Spleen (tissue), 7 donors: ENCODE measurements at regions not wholly inside any gene's neighbourhood (a gene's known extent, or its start where the extent isn't known, plus 50 kb on each side); places are given as distances from the start of the nearest gene placed in this dataset.

Experiments used
- POLR2A ChIP-seq, 3 donors: fragments of 450-650 bp; IDR thresholded peaks; one replicate each; pipeline ENCODE4 v1.5.1; 2017; ENCODE audit warnings: antibody characterized with exemption in 3 of 3, mild to moderate bottlenecking in 1 of 3
- POLR2AphosphoS5 ChIP-seq, 3 donors: sonication (generic); formaldehyde crosslinking; IDR thresholded peaks; one replicate each; pipeline ENCODE4 v1.5.1; 2017; ENCODE audit warnings: antibody characterized with exemption in 3 of 3
- TF ChIP-seq, protein P1 (sequence below), 11 experiments: fragments of 200-600 bp in 7 of 11; fragments of 450-650 bp in 4 of 11; sonication (generic) in 4 of 11; IDR thresholded peaks in 8 of 11; conservative IDR thresholded peaks in 3 of 11; 1 replicate in 7 of 11; 2 replicates in 4 of 11; pipeline versions ENCODE4 v1.4.0 to v1.8.0; 2016 to 2021; ENCODE audit warnings: antibody characterized with exemption in 11 of 11, inconsistent platforms in 4 of 11, mild to moderate bottlenecking in 1 of 11
- donor health status: DM: no; HTN: no; CAD: no; lungs with moderate emphysema.
- donor health status: DM: no; HTN: no; CAD: no.
- donor health status: DM: no; HTN: no; CAD: no.

DNA sequence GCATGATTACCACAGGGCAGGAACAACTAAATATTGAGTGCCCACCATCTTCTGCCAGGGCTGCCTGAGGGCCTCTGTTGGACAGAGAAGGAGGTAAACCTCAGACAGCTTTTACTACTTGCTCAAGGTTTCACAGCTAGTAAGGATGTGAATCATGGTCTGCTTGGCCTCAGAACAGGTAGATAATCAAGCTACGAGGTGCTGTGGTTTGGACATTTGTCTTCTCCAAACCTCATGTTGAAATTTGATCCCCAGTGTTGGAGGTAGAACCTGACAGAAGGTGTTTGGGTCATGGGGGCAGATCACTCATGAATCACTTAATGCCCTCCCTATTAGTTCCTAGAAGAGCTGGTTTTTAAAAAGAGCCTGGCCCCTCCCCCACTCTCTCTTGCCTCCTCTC is 541.2 kb upstream of the TRPC7 start:
- TF ChIP-seq, protein P1, sequence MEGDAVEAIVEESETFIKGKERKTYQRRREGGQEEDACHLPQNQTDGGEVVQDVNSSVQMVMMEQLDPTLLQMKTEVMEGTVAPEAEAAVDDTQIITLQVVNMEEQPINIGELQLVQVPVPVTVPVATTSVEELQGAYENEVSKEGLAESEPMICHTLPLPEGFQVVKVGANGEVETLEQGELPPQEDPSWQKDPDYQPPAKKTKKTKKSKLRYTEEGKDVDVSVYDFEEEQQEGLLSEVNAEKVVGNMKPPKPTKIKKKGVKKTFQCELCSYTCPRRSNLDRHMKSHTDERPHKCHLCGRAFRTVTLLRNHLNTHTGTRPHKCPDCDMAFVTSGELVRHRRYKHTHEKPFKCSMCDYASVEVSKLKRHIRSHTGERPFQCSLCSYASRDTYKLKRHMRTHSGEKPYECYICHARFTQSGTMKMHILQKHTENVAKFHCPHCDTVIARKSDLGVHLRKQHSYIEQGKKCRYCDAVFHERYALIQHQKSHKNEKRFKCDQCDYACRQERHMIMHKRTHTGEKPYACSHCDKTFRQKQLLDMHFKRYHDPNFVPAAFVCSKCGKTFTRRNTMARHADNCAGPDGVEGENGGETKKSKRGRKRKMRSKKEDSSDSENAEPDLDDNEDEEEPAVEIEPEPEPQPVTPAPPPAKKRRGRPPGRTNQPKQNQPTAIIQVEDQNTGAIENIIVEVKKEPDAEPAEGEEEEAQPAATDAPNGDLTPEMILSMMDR (IDR thresholded peaks at IDR 0.05 in 8 of 11, conservative IDR thresholded peaks at IDR 0.05 in 3 of 11), result no peak
- TF ChIP-seq POLR2A (IDR thresholded peaks at IDR 0.05) (no peak), POLR2AphosphoS5 (IDR thresholded peaks at IDR 0.05) (no peak)
